Testis (tissue), 2 donors: ENCODE measurements at regions not wholly inside any gene's neighbourhood (a gene's known extent, or its start where the extent isn't known, plus 50 kb on each side); places are given as distances from the start of the nearest gene placed in this dataset.

ENCODE experiments used
- CTCF ChIP-seq, 3 experiments: fragments of 450-650 bp in 2 of 3; fragments of 200-600 bp in 1 of 3; sonication (generic) in 1 of 3; IDR thresholded peaks; one replicate each; pipeline ENCODE4 v1.5.1; 2016 to 2019; ENCODE audit warnings: antibody characterized with exemption in 3 of 3, mild to moderate bottlenecking in 2 of 3, moderate library complexity in 1 of 3
- POLR2A ChIP-seq: fragments of 450-650 bp; IDR thresholded peaks from one replicate; pipeline ENCODE4 v1.6.1; 2017; ENCODE audit warnings: antibody characterized with exemption, mild to moderate bottlenecking, moderate library complexity

GRCh38 chr14:29503903-29504302, 423.7 kb downstream of the PRKD1 start:
- TF ChIP-seq CTCF (IDR thresholded peaks at IDR 0.05), result no peak
- TF ChIP-seq POLR2A, result no peak
